ENCODE measurements at regions not wholly inside any gene's neighbourhood (a gene's known extent, or its start where the extent isn't known, plus 50 kb on each side); places are given as distances from the start of the nearest gene placed in this dataset.

- TF ChIP-seq CTCF (IDR thresholded peaks at IDR 0.05) (no peak), ZFX (IDR thresholded peaks at IDR 0.05; ENCODE audit: borderline replicate concordance) (no peak)
These were observed 246.1 kb downstream of the RPS24 start for GRCh38 chr10:78279756-78280155.

Measured in 22Rv1 (cell line).